Vagina (tissue), 2 donors: ENCODE measurements at regions not wholly inside any gene's neighbourhood (a gene's known extent, or its start where the extent isn't known, plus 50 kb on each side); places are given as distances from the start of the nearest gene placed in this dataset.

ENCODE experiments used
- POLR2A ChIP-seq, 2 donors: fragments of 450-650 bp; IDR thresholded peaks; one replicate each; pipeline ENCODE4 v1.6.1; 2017; ENCODE audit warnings: antibody characterized with exemption in 2 of 2, mild to moderate bottlenecking in 2 of 2, moderate library complexity in 2 of 2
- POLR2AphosphoS5 ChIP-seq, 2 donors: sonication (generic); formaldehyde crosslinking; IDR thresholded peaks; one replicate each; pipeline ENCODE4 v1.9.0; 2017; ENCODE audit warnings: antibody characterized with exemption in 2 of 2, mild to moderate bottlenecking in 2 of 2, low read depth in 1 of 2; ENCODE audit not compliant: insufficient read depth in 1 of 2
- TF ChIP-seq, protein P1 (sequence below), 3 experiments: fragments of 450-650 bp in 2 of 3; fragments of 200-600 bp in 1 of 3; sonication (generic) in 1 of 3; IDR thresholded peaks; one replicate each; pipeline ENCODE4 v1.5.1; 2017 to 2019; ENCODE audit warnings: antibody characterized with exemption in 3 of 3, mild to moderate bottlenecking in 2 of 3, moderate library complexity in 2 of 3

DNA sequence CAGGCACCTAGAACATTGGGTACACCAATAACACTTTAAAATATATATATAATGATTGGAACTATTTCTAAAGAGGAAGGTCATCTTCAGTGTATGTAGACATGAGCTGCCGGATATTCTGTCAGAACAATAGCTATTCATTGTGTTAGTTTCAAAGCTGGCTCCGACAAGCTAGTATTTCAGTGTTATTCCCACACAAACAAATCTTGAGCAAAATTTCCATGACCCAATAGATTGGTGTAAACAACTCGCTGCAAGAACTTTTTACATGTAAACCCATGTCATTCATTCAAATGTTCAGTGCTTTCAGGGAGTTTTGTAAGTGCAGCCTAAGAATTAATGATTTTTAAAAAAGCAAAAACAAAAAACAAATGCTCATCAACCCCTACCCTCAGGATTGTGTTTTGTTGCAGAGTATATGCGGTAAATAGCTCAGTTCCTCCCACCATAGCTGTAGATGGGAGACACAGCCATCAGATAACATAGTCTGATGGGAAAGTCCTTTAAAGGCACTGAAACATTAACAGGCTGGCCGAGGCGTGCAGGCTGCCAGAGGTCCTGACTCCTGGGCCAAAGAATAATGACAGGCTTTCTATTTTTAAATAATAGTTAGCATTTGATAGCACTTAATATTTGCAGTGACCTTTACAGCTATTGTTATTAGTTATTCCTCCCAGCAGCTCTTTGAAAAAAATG, 150.3 kb upstream of the ARHGAP5 start:
- TF ChIP-seq, protein P1, sequence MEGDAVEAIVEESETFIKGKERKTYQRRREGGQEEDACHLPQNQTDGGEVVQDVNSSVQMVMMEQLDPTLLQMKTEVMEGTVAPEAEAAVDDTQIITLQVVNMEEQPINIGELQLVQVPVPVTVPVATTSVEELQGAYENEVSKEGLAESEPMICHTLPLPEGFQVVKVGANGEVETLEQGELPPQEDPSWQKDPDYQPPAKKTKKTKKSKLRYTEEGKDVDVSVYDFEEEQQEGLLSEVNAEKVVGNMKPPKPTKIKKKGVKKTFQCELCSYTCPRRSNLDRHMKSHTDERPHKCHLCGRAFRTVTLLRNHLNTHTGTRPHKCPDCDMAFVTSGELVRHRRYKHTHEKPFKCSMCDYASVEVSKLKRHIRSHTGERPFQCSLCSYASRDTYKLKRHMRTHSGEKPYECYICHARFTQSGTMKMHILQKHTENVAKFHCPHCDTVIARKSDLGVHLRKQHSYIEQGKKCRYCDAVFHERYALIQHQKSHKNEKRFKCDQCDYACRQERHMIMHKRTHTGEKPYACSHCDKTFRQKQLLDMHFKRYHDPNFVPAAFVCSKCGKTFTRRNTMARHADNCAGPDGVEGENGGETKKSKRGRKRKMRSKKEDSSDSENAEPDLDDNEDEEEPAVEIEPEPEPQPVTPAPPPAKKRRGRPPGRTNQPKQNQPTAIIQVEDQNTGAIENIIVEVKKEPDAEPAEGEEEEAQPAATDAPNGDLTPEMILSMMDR (IDR thresholded peaks at IDR 0.05) = no peak
- TF ChIP-seq POLR2A (IDR thresholded peaks at IDR 0.05) (no peak), POLR2AphosphoS5 (IDR thresholded peaks at IDR 0.05; ENCODE audit: insufficient read depth in 1 of 2, low read depth in 1 of 2) (no peak)
